Nephron (organoid): ENCODE measurements at regions not wholly inside any gene's neighbourhood (a gene's known extent, or its start where the extent isn't known, plus 50 kb on each side); places are given as distances from the start of the nearest gene placed in this dataset.

ENCODE experiments used
- H3K27ac Mint-ChIP-seq, 3 experiments: 2 replicates each; pipeline ENCODE4 v1.8.0; 2020; ENCODE audit warnings: mixed read lengths in 3 of 3, mild to moderate bottlenecking in 2 of 3, moderate library complexity in 1 of 3
- H3K27me3 Mint-ChIP-seq: 2 replicates; pipeline ENCODE4 v1.8.0; 2021; ENCODE audit warnings: low read depth, mild to moderate bottlenecking, moderate library complexity, mixed read lengths
- H3K36me3 Mint-ChIP-seq: 2 replicates; pipeline ENCODE4 v1.8.0; 2020; ENCODE audit warnings: low read depth, mixed read lengths
- H3K4me1 Mint-ChIP-seq: 2 replicates; pipeline ENCODE4 v1.8.0; 2020; ENCODE audit warnings: mixed read lengths
- H3K4me3 Mint-ChIP-seq, 3 experiments: 2 replicates each; pipeline ENCODE4 v1.8.0; 2020; ENCODE audit warnings: mild to moderate bottlenecking in 3 of 3, mixed read lengths in 3 of 3, moderate library complexity in 2 of 3
- H3K9me3 Mint-ChIP-seq: 2 replicates; pipeline ENCODE4 v1.8.0; 2020; ENCODE audit warnings: mixed read lengths
- TF ChIP-seq, protein P1 (sequence below), 3 experiments: fragments of 200-600 bp; sonication (generic); IDR thresholded peaks; one replicate each; pipeline ENCODE4 v1.5.0; 2021; ENCODE audit warnings: antibody characterized with exemption in 3 of 3; ENCODE audit not compliant: unreplicated experiment in 3 of 3

DNA sequence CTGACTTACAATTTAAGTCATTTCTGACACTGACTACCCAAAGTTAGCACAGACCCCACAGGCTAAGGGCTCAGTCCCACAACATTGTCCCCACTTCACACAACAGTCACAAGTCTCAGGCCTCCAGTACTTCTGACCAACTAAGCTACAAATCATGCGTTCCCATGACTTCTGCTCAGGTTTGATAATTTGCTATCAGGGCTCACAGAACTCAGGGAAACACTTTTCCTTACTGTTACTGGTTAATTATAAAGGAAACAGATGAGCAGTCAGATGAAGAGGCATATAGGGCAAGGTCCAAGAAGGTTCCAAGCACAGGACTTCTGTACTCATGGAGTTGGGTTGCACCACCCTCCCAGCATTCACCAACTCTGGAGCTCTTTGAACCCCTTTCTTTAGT, 151.2 kb upstream of the TNR start:
- Mint-ChIP-seq H3K4me3 (no peak overlapping the region), H3K27ac (peak overlapping the region in 1 of 3 experiments; percentile 80), H3K4me1 (no peaks in the 10 kb centered on the region), H3K9me3 (no peaks in the 10 kb centered on the region), H3K27me3 (no peaks in the 10 kb centered on the region), H3K36me3 (peaks cover 19% of the 10 kb centered on the region)
- TF ChIP-seq, protein P1, sequence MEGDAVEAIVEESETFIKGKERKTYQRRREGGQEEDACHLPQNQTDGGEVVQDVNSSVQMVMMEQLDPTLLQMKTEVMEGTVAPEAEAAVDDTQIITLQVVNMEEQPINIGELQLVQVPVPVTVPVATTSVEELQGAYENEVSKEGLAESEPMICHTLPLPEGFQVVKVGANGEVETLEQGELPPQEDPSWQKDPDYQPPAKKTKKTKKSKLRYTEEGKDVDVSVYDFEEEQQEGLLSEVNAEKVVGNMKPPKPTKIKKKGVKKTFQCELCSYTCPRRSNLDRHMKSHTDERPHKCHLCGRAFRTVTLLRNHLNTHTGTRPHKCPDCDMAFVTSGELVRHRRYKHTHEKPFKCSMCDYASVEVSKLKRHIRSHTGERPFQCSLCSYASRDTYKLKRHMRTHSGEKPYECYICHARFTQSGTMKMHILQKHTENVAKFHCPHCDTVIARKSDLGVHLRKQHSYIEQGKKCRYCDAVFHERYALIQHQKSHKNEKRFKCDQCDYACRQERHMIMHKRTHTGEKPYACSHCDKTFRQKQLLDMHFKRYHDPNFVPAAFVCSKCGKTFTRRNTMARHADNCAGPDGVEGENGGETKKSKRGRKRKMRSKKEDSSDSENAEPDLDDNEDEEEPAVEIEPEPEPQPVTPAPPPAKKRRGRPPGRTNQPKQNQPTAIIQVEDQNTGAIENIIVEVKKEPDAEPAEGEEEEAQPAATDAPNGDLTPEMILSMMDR (IDR thresholded peaks at IDR 0.05; ENCODE audit: unreplicated experiment in 3 of 3), result no peak

DNA sequence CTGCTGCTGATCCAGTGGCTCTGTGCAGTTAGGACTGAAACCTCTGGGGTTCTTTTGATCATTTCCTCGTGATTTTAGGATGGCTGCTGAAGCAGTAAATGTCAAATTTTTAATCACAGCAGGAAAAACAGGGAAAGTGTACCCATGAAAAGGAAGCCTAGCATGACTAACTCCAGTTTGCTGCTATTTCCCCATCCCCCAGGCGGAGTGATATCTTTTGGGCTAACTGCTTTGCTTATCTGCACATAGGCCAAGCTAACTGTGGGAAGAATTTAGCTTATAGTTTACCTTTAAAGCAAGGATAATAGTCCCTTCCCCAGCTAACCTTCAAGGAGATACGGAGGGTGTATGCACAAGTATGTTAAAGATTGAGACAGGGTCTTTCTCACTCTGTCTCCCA, 149.8 kb upstream of the TNR start:
- Mint-ChIP-seq H3K4me3 (no peak overlapping the region), H3K4me1 (peaks cover 6% of the 10 kb centered on the region), H3K27me3 (peaks cover 8% of the 10 kb centered on the region), H3K27ac (no peak overlapping the region), H3K36me3 (peaks cover 17% of the 10 kb centered on the region), H3K9me3 (no peaks in the 10 kb centered on the region)
- TF ChIP-seq, protein P1 (IDR thresholded peaks at IDR 0.05; ENCODE audit: unreplicated experiment in 3 of 3), result no peak

DNA sequence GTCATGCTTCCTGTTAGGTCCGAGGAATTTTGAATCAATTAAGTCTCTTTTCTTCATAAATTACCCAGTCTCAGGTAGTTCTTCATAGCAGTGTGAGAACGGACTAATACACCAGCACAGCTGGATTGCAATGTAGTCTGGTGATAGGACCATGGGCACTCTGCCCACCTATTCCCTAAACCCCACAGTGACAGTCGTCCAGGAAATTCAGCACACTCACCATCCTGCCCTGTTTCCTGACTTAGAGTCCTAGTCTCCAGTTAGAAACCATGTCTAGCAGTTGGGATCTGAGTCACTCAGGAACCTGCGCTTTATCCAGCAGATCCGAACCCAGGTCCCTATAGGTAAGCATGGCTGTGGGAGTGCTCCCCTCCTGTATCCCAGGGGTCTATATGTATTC, 149.3 kb upstream of the TNR start:
- Mint-ChIP-seq H3K27me3 (peaks cover 10% of the 10 kb centered on the region), H3K9me3 (no peaks in the 10 kb centered on the region)

GRCh38 chr1:175891783-175892309, 148.5 kb upstream of the TNR start:
- Mint-ChIP-seq H3K36me3 (peaks cover 9% of the 10 kb centered on the region), H3K9me3 (no peaks in the 10 kb centered on the region), H3K4me1 (peaks cover 6% of the 10 kb centered on the region), H3K4me3 (no peak overlapping the region), H3K27me3 (peaks cover 10% of the 10 kb centered on the region), H3K27ac (no peak overlapping the region)
- TF ChIP-seq, protein P1 (IDR thresholded peaks at IDR 0.05; ENCODE audit: unreplicated experiment in 3 of 3), result no peak

More for the DNA sequence above, 149.3 kb upstream of the TNR start:
- Mint-ChIP-seq H3K36me3 (peaks cover 12% of the 10 kb centered on the region), H3K4me1 (peaks cover 6% of the 10 kb centered on the region), H3K4me3 (no peak overlapping the region), H3K27ac (no peak overlapping the region)
- TF ChIP-seq, protein P1 (IDR thresholded peaks at IDR 0.05; ENCODE audit: unreplicated experiment in 3 of 3), result no peak

DNA sequence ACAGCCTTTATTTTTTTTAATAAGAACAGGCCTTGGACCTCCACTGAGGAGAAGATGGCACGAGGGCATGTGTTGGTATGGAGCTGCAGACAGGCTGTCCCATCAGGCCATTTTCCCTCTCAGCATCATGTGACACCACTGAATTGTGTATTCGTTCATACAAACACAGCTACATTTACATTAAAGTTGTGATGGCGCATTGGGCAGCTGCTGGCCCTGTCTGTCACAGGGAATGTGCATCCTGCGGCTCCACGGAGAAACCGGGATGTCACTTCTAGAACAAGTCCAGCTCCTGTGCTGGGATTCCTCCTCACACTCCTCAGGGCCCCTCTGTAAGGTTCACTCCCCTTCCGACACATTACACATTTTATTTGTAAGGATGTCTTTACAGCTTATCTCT, 147.6 kb upstream of the TNR start:
- H3K27me3 Mint-ChIP-seq, result peaks cover 14% of the 10 kb centered on the region

DNA sequence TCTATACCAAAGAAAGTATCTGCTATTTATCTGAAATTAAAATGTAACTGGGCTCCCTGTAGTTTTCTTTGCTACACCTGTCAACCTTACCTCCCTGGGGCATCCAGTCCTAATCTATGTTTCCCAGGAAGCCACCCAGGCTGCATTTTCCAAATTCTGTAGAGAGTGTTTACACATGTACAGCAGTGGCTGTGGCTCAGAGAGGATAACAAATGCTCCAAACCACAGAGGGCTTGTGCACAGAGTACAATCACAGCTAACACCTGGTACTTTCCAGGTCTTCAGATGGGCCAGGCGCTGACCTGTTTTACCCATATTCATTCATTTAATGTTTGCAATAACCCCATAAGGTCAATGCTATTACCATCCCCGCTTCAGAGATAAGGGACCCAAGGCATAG, 146.5 kb upstream of the TNR start:
- Mint-ChIP-seq H3K9me3 (no peaks in the 10 kb centered on the region), H3K27me3 (peaks cover 14% of the 10 kb centered on the region), H3K4me3 (no peak overlapping the region), H3K27ac (no peak overlapping the region), H3K4me1 (peaks cover 19% of the 10 kb centered on the region), H3K36me3 (peaks cover 4% of the 10 kb centered on the region)
- TF ChIP-seq, protein P1 (IDR thresholded peaks at IDR 0.05; ENCODE audit: unreplicated experiment in 3 of 3), result no peak

More for the DNA sequence above, 147.6 kb upstream of the TNR start:
- H3K9me3 Mint-ChIP-seq, result no peaks in the 10 kb centered on the region
- H3K4me1 Mint-ChIP-seq, result peaks cover 8% of the 10 kb centered on the region
- TF ChIP-seq, protein P1 (IDR thresholded peaks at IDR 0.05; ENCODE audit: unreplicated experiment in 3 of 3), result no peak
- no peak overlapping the region for H3K4me3 Mint-ChIP-seq
- H3K36me3 Mint-ChIP-seq, result peaks cover 8% of the 10 kb centered on the region
- no peak overlapping the region for H3K27ac Mint-ChIP-seq
